22Rv1 (cell line): ENCODE measurements at regions not wholly inside any gene's neighbourhood (a gene's known extent, or its start where the extent isn't known, plus 50 kb on each side); places are given as distances from the start of the nearest gene placed in this dataset.

ENCODE experiments used
- H3K27ac ChIP-seq: fragments of 450-650 bp; 2 replicates; pipeline ENCODE4 v1.5.1; 2017
- CTCF ChIP-seq: fragments of 450-650 bp; IDR thresholded peaks from 2 replicates; pipeline ENCODE4 v1.5.1; 2017; ENCODE audit warnings: mild to moderate bottlenecking
- ZFX ChIP-seq: fragments of 450-650 bp; IDR thresholded peaks from 2 replicates; pipeline ENCODE4 v1.6.1; 2017; ENCODE audit warnings: antibody characterized with exemption, borderline replicate concordance

GRCh38 chr10:36141856-36142560, 499.9 kb upstream of the FZD8 start:
- H3K27ac ChIP-seq = no peak overlapping the region
- no peak for TF ChIP-seq ZFX
- no peak for TF ChIP-seq CTCF

GRCh38 chr10:36129051-36129450, 487.0 kb upstream of the FZD8 start:
- no peak overlapping the region for H3K27ac ChIP-seq
- TF ChIP-seq CTCF = no peak
- TF ChIP-seq ZFX = no peak

- H3K27ac ChIP-seq = no peak overlapping the region
Measured at GRCh38 chr10:36126076-36126475, 484.0 kb upstream of the FZD8 start.

GRCh38 chr10:36119455-36119854, 477.4 kb upstream of the FZD8 start:
- TF ChIP-seq CTCF (no peak), ZFX (no peak)
- no peak overlapping the region for H3K27ac ChIP-seq

More at GRCh38 chr10:36126076-36126475, 484.0 kb upstream of the FZD8 start:
- no peak for TF ChIP-seq ZFX

GRCh38 chr10:36118314-36118713, 476.2 kb upstream of the FZD8 start:
- no peak overlapping the region for H3K27ac ChIP-seq
- no peak for TF ChIP-seq ZFX
- TF ChIP-seq CTCF = no peak

- TF ChIP-seq CTCF (no peak), ZFX (no peak)
Measured at GRCh38 chr10:36117890-36118289, 475.8 kb upstream of the FZD8 start.

GRCh38 chr10:36117231-36117630, 475.1 kb upstream of the FZD8 start:
- TF ChIP-seq ZFX (no peak), CTCF (no peak)
- no peak overlapping the region for H3K27ac ChIP-seq

More at GRCh38 chr10:36117890-36118289, 475.8 kb upstream of the FZD8 start:
- no peak overlapping the region for H3K27ac ChIP-seq

GRCh38 chr10:36116731-36117130, 474.6 kb upstream of the FZD8 start:
- no peak for TF ChIP-seq ZFX
- no peak for TF ChIP-seq CTCF
- H3K27ac ChIP-seq = no peak overlapping the region
